DOHH2 (cell line): ENCODE measurements at regions not wholly inside any gene's neighbourhood (a gene's known extent, or its start where the extent isn't known, plus 50 kb on each side); places are given as distances from the start of the nearest gene placed in this dataset.

ENCODE experiments used
- EZH2phosphoT487 ChIP-seq: fragments of 200-600 bp; sonication (generic); IDR thresholded peaks from 2 replicates; pipeline ENCODE4 v1.6.1; 2017; ENCODE audit warnings: borderline replicate concordance, mild to moderate bottlenecking, antibody characterized with exemption, low read length, moderate library complexity, mixed read lengths
- TF ChIP-seq, protein P1 (sequence below): fragments of 200-600 bp; sonication (generic); IDR thresholded peaks from one replicate; pipeline ENCODE4 v1.5.1; 2014; ENCODE audit warnings: antibody characterized with exemption, mild to moderate bottlenecking, low read depth, low read length; ENCODE audit not compliant: poor library complexity, severe bottlenecking

DNA sequence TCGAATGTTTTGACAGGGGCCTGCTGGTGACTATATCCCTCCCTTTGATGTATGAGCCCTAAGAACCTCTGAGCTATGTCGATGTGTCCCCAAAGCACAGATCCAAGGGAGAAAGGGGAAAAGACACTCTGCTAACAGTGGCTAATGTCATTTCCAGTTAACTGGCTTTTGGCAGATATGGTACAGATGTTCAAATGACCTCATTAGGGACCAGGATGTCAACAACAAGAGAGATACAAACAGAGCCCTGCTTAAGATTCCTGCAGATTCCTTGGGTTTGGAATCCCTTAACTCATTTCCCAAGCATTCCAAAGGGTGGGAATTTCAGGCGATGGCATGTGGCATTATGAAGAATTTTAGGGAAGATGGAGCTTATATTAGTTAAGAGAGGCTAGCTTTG is 517.3 kb downstream of the SOX6 start:
- TF ChIP-seq, protein P1, sequence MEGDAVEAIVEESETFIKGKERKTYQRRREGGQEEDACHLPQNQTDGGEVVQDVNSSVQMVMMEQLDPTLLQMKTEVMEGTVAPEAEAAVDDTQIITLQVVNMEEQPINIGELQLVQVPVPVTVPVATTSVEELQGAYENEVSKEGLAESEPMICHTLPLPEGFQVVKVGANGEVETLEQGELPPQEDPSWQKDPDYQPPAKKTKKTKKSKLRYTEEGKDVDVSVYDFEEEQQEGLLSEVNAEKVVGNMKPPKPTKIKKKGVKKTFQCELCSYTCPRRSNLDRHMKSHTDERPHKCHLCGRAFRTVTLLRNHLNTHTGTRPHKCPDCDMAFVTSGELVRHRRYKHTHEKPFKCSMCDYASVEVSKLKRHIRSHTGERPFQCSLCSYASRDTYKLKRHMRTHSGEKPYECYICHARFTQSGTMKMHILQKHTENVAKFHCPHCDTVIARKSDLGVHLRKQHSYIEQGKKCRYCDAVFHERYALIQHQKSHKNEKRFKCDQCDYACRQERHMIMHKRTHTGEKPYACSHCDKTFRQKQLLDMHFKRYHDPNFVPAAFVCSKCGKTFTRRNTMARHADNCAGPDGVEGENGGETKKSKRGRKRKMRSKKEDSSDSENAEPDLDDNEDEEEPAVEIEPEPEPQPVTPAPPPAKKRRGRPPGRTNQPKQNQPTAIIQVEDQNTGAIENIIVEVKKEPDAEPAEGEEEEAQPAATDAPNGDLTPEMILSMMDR = no peak
- no peak for TF ChIP-seq EZH2phosphoT487
